ENCODE measurements at regions not wholly inside any gene's neighbourhood (a gene's known extent, or its start where the extent isn't known, plus 50 kb on each side); places are given as distances from the start of the nearest gene placed in this dataset.

- TF ChIP-seq, protein P1, sequence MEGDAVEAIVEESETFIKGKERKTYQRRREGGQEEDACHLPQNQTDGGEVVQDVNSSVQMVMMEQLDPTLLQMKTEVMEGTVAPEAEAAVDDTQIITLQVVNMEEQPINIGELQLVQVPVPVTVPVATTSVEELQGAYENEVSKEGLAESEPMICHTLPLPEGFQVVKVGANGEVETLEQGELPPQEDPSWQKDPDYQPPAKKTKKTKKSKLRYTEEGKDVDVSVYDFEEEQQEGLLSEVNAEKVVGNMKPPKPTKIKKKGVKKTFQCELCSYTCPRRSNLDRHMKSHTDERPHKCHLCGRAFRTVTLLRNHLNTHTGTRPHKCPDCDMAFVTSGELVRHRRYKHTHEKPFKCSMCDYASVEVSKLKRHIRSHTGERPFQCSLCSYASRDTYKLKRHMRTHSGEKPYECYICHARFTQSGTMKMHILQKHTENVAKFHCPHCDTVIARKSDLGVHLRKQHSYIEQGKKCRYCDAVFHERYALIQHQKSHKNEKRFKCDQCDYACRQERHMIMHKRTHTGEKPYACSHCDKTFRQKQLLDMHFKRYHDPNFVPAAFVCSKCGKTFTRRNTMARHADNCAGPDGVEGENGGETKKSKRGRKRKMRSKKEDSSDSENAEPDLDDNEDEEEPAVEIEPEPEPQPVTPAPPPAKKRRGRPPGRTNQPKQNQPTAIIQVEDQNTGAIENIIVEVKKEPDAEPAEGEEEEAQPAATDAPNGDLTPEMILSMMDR (IDR thresholded peaks at IDR 0.05; ENCODE audit: extremely low read depth in 1 of 2, insufficient read depth in 1 of 2, low read depth in 1 of 2, low read length in 2 of 2): no peak
- TF ChIP-seq JUN (IDR thresholded peaks at IDR 0.05; ENCODE audit: borderline replicate concordance, insufficient read depth, insufficient read length, low read depth) (no peak), POLR2A (IDR thresholded peaks at IDR 0.05; ENCODE audit: low read depth, low read length) (no peak)
These were observed 65.8 kb upstream of the HS6ST1 start for GRCh38 chr2:128384446-128384845.
